Stimulated activated CD4-positive, alpha-beta T cell treated with anti-CD3 and anti-CD28 coated beads, Interleukin-2, amount 100 ng/mL, for 48 hours (primary cell): ENCODE measurements at regions not wholly inside any gene's neighbourhood (a gene's known extent, or its start where the extent isn't known, plus 50 kb on each side); places are given as distances from the start of the nearest gene placed in this dataset.
"Not testable (repeated sequence)": the region's sequence is repeated elsewhere in the genome, so short reads cannot be mapped to it uniquely, and the experiment has no call there.

Experiments
- DNase-seq, 2 donors: peaks; one replicate each; pipeline ENCODE4 v3.0.0-alpha.2; 2020

- no peak for DNase-seq
These were observed 617.5 kb upstream of the GRIN3A start for GRCh38 chr9:102355982-102356381.

- no peak for DNase-seq
These were observed 615.6 kb upstream of the GRIN3A start for GRCh38 chr9:102354041-102354440.

GRCh38 chr9:102337471-102337870, 599.0 kb upstream of the GRIN3A start:
- DNase-seq, result not testable (repeated sequence)

GRCh38 chr9:102309379-102309778, 570.9 kb upstream of the GRIN3A start:
- no peak for DNase-seq

GRCh38 chr9:102295188-102295587, 556.7 kb upstream of the GRIN3A start:
- no peak for DNase-seq

GRCh38 chr9:102273952-102274351, 535.5 kb upstream of the GRIN3A start:
- DNase-seq, result no peak

- DNase-seq, result no peak
These were observed 514.7 kb upstream of the GRIN3A start for GRCh38 chr9:102253099-102253498.

GRCh38 chr9:102244916-102245315, 506.5 kb upstream of the GRIN3A start:
- DNase-seq, result no peak

GRCh38 chr9:102237520-102237919, 499.1 kb upstream of the GRIN3A start:
- DNase-seq, result no peak

- DNase-seq, result no peak
These were observed 498.6 kb upstream of the GRIN3A start for GRCh38 chr9:102237094-102237493.

- not testable (repeated sequence) for DNase-seq
These were observed 489.0 kb upstream of the GRIN3A start for GRCh38 chr9:102227416-102227815.

- DNase-seq, result no peak
These were observed 487.5 kb upstream of the GRIN3A start for GRCh38 chr9:102225841-102226441.

- DNase-seq, result not testable (repeated sequence)
These were observed 485.1 kb upstream of the GRIN3A start for GRCh38 chr9:102223320-102224136.

- DNase-seq, result no peak
These were observed 470.7 kb upstream of the GRIN3A start for GRCh38 chr9:102209176-102209575.

GRCh38 chr9:102206432-102206831, 468.0 kb upstream of the GRIN3A start:
- no peak for DNase-seq

GRCh38 chr9:102205251-102205650, 466.8 kb upstream of the GRIN3A start:
- DNase-seq, result no peak

- DNase-seq, result no peak
These were observed 463.7 kb upstream of the GRIN3A start for GRCh38 chr9:102202126-102202525.

- DNase-seq, result no peak
These were observed 447.5 kb upstream of the GRIN3A start for GRCh38 chr9:102185962-102186361.

GRCh38 chr9:102185371-102185770, 446.9 kb upstream of the GRIN3A start:
- no peak for DNase-seq

- no peak for DNase-seq
These were observed 440.4 kb upstream of the GRIN3A start for GRCh38 chr9:102178811-102179210.

- not testable (repeated sequence) for DNase-seq
These were observed 435.8 kb upstream of the GRIN3A start for GRCh38 chr9:102174202-102174601.

GRCh38 chr9:102164247-102164646, 425.8 kb upstream of the GRIN3A start:
- DNase-seq, result no peak

GRCh38 chr9:102153081-102153480, 414.6 kb upstream of the GRIN3A start:
- not testable (repeated sequence) for DNase-seq

GRCh38 chr9:102135768-102136167, 397.3 kb upstream of the GRIN3A start:
- DNase-seq, result no peak

GRCh38 chr9:102124465-102124864, 386.0 kb upstream of the GRIN3A start:
- DNase-seq, result no peak
